AML-193 (cell line): ENCODE measurements at regions not wholly inside any gene's neighbourhood (a gene's known extent, or its start where the extent isn't known, plus 50 kb on each side); places are given as distances from the start of the nearest gene placed in this dataset.
"Not testable (repeated sequence)": the region's sequence is repeated elsewhere in the genome, so short reads cannot be mapped to it uniquely, and the experiment has no call there.

ENCODE experiments used
- DNase-seq, 2 experiments: peaks; one replicate each; lab custom pipeline; 2025; lab: John Stamatoyannopoulos, UW

DNA sequence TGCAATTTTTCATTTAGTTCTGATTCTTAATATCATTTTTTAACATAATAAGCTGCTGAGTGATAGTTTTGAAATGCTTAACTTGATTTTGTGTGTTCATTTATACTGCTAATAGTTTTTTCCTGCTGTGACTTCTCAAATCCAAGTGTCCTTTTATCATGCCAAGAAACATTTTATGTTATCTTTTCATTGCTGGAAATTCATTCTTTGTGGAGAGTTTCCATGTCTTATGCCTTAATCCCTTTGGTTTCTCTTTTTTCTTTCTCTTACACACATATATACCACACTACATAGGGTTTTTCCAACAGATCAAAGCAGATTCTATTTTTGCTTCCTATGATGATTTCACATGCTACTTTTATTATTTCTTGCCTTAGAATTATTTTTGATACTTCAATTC is 981.1 kb downstream of the SLC6A15 start:
- no peak for DNase-seq

DNA sequence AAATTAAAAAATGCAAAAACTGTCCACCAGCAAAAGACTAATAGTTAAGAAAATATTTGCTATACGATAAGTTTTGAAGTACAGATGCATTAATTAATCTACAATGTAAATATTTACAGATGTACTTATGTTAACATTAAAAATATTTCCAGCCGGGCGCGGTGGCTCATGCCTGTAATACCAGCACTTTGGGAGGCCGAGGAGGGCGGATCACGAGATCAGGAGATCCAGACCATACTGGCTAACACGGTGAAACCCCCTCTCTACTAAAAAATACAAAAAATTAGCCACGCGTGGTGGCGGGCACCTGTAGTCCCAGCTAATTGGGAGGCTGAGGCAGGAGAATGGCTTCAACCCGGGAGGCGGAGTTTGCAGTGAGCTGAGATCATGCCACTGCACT is 982.8 kb downstream of the SLC6A15 start:
- not testable (repeated sequence) for DNase-seq

DNA sequence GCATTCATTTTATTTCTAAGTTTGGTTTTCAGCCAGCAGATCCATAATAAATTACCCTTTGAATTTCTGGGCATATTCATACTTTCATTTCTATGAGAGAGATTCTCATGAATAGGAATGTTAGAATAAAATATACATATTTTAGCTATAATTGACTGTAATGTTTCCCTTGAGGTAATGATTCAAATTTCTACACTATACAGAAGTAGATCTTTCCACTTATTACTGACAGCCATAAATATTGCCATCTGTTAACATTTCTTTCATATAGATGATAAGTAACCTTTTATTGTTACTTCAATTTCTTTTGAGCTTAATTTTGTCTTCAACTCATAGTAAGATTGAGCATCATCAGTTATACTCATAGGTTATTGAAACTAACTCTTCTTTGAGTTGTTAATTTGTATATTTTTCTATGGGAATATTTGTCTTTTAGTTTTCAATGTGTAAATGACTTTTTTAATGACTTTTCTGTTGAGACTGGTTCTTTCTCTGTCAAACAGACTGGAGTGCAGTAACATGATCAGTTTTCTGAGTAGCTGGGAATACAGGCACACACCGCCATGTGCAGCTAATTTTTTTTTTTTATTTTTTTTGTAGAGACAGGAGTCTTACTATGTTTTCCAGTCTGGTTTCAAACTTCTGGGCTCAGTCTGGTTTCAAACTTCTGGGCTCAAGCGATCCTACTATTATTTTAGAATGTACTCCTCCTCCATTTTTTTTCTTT is 991.6 kb downstream of the SLC6A15 start:
- no peak for DNase-seq

DNA sequence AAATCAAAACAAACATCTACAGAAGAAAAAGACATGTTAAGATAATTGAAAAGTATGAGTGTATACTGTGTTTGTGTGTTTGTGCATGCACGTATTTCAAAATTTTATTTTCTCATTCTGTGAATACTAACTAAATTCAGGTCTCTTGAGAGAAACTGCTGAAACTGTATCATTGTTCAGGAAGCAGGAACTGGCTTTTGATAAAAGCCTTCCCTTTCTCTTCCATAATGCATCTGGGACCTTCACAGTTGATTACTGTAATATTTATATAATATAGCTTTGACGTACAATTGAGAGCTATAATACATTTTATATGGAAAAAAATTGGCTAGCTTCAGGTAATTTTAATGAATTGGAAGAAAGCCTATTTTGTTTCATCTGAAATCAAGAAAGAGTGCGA is 993.5 kb downstream of the SLC6A15 start:
- no peak for DNase-seq

DNA sequence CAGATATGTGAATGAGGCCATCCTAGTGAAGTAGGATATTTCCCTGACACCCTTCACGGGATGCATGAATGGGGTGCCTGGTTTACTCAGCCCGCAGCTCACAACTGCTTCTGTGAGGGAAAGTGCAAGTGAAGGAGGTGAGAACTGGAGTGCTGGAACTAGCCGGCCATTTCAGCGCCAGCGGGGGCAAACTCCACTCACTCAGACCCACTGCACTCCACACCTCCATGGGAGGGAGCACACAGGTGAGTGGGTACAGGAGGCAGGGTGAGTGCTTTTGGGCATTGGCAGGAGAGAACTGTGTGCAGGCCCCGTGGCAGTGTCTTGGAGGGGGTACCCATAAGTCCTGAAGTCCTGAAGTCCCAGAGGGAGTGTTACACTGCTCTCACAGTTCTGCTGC is 1008.4 kb downstream of the SLC6A15 start:
- no peak for DNase-seq

DNA sequence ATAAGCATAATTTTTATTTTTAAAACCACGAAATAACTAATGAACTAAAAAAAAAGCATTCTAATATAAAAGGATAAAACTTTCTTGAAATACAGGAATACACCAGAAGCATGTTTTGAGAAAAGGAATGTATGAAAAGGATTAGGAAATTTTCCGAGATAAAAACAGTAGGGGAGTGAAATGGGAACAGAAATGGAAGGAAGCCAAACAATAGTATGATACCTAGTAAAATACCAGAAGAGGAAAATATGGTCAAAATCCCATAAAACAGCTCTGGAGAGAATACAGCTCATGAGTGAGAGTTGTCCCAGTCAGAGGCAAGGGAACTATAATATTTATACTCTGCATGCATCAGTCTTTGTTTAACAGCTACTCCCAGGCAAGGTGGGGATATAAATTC is 1016.2 kb downstream of the SLC6A15 start:
- DNase-seq: no peak

DNA sequence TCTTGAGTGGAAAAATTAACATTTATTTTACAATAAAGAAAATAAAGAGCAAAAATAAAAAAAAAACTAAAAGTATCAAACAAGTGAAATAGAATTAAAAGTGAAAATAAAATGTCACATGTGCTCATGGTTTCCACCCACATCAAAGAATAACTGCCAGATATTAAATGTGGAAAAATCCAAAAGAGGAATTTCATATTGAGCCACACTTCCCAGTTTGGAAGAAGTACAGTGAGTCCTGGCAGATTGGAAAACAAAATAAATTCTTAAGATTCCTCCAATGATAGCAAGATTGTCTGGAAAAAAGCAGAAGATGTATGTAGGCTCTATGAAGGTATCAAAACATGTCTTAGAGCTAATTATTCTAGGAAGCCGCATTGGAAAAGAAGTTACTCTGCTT is 1019.5 kb downstream of the SLC6A15 start:
- no peak for DNase-seq

DNA sequence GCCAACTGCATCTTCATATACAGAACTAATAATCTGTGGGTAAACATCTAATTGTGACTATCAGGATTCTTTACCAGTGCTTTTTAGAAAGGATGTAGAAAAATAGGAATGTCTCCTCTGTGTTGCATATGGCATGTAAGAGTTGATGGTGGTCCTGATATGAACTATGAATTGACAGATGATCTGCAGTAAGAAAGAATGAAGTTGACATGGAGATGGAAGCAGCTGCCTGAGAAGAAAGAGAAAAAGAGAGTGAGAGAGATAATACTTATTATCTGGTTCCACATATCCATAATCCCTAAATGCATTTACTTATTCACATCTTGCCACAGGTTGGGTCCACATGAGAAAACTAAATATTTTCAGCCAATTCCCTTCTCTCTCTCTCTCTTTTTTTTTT is 1022.9 kb downstream of the SLC6A15 start:
- DNase-seq: no peak

DNA sequence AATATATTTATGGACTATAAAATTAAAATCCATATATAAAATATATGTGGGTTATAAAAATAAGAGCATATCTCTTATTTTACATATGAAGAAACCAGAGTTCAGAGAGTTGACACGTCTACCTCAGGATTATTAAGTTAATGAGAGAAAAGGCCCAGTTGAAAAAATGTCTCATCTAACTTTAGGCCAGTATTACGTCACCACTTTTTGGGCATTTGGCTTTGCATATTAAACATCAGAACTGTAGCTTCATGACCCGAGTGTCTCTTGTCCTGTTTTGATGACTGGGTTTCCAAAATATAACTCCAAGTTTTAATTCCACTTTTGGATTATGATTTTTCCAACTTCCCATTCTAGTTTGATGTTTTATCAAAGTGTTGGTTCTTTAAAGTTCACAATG is 1026.1 kb downstream of the SLC6A15 start:
- no peak for DNase-seq

DNA sequence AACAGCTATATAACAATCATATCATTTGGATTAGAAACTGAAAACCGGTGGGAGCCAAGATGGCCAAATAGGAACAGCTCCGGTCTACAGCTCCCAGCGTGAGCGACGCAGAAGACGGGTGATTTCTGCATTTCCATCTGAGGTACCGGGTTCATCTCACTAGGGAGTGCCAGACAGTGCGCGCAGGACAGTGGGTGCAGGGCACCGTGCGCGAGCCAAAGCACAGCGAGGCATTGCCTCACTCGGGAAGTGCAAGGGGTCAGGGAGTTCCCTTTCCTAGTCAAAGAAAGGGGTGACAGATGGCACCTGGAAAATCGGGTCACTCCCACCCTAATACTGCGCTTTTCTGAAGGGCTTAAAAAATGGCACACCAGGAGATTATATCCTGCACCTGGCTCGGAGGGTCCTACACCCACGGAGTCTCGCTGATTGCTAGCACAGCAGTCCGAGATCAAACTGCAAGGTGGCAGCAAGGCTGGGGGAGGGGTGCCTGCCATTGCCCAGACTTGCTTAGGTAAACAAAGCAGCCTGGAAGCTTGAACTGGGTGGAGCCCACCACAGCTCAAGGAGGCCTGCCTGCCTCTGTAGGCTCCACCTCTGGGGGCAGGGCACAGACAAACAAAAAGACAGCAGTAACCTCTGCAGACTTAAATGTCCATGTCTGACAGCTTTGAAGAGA is 1041.5 kb downstream of the SLC6A15 start:
- DNase-seq: not testable (repeated sequence)

DNA sequence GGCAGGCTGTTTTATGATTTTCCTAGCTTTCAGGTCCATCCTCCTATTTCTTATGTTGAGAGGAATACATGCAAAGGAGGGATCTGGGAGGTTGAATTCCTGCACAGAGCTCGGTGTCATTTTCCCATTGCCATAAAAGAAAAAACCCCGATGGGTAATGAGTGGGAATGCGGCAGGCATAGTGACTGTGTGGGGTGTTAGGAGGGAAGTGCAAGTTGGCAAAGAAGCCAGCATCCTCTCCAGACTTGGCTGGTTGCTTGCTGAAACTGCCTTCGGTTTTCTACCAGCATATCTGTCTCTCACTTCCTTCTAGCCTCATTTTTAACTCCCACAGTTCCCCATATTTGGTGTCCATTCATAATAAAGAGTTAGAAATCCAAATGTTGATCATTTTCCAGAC is 1046.1 kb downstream of the SLC6A15 start:
- no peak for DNase-seq

DNA sequence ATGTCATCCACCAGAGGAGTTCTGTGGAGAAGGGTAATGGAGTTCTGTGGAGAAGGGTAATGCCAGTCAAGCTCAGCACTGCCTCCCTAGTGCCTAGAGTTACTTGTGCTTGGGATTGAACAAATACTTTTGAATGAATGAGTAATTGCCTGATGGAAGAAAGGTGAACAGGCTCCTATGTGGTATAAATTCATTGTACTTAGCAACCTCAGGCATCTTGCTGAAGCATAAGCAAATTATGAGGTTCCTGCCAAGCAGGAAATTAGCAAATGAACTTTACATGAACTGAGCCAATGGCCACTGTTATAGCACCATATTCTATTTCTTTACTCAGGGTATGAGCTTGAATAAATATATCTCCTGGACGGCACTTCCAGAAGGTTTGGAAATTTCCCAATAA is 1047.2 kb downstream of the SLC6A15 start:
- no peak for DNase-seq

DNA sequence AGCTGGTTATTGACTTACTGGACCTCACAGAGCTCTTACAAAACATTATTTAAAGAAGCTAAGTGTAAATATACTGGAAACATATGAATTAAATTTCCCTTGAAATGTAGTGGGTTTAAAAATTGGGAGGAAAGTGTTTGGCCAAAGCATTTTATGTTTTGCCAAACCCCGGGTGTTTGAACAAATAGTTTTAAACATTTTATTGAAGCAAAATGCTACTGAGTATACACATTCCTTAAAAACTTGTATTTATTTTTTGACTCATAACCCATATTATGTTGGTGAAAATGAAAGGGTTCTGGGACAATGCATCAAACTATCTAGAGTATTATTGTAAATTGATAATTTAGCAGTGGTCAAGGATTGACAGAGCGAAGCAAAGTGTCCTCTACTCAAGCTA is 1048.5 kb downstream of the SLC6A15 start:
- no peak for DNase-seq

DNA sequence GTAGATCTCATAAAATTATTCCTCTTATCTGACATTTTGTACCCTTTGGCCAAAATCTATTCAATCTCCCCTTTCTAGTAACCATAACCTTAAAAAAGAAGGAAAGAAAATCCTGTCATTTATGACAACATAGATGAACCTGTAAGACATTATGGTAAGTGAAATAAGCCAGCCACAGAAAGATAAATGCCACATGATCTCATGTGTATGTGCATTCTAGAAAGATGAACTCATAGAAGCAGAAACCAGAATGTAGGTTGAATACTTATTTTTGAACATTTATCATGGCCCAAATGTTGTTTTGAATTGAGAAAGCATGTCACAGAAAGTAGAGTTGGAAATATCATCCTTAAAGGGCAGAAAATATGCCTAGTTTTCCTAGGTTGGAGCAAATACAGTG is 1053.6 kb downstream of the SLC6A15 start:
- DNase-seq: no peak

DNA sequence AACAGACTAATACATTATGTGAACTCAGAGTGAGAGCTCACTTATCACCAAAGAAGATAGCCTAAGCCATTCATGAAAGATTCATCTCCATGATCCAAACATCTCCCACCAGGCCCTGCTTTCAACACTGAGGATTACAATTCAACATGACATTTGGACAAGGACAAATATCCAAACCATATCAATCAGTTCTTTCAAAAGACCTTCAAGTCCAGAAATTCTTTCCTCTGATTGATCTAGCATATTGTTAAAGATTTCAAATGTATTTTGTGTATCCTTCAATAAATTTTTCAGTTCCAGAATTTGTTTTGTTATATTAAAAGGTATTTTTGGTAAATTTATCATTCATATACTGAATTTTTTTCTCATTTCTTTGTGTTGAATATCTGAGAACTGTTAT is 1055.8 kb downstream of the SLC6A15 start:
- no peak for DNase-seq

DNA sequence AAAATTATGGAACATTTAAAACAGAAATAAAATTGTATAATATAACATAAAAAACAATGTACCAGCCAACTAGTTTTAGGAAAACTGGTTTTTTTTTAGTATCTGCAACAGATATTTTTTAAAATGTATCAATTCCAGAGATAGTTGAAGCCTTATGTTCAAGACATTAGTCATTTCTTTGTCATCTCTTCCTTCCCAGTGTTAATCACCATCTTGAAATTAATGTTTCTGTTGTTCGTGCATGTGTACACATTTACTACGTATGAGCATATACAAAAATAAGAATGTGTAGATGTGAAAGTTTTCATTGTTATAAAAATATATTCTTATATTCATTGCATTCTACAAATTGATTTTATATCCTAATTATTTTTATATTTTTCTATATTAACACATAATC is 1062.1 kb downstream of the SLC6A15 start:
- no peak for DNase-seq

DNA sequence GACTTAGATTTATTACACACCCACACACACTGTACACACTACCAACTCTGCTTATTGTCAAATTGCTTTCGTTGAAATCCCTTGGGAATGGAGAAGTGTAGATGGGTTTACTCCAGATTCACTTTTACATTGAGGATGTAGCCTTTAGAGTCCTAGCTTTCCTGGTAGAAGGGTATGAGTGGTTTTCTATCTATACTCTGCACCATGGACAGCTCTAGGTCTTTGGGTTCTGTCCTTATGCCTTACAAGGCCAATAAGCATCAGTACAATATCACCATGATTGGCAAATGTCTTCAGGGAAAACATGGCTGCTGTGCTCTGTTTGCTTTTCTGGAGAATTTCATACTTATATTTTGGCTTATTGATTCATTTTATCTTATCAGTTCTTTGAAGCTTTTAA is 1063.9 kb downstream of the SLC6A15 start:
- DNase-seq: no peak

DNA sequence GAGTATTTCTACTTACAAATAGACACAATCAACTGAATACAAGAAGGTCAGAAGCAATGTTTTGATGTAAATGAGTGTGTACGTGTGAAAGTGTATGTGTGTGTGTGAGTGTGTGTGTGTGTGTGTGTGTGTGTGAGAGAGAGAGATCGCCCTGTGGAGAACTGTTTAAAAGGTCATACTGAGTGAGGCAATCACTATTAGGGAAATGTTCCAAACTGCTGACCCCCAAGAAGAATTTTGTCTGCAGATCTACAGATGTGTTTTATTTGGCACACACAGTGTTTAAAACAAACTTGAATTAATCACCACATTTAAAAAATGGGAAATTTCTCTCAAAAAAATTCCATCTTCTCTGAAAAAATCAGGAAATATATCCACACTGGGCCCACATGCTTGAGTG is 1069.1 kb downstream of the SLC6A15 start:
- DNase-seq: no peak

DNA sequence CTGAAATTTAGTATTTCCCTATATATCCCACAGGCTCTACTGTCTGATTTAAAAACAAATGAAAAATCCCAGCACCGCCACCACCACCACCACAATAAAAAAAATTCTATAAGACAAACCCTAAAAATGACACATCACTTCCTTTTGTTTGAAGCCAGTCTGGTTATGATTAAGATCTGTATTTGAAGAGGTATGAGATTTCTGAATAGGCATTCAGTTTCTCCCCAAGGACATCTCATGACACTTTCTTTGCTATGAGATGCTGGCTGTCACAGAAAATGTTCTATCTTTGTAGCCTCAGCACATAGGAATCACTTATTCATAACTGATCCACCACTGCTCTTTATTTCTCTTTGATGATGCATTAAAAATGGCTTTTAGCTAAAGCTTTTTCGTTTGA is 1071.0 kb downstream of the SLC6A15 start:
- no peak for DNase-seq

DNA sequence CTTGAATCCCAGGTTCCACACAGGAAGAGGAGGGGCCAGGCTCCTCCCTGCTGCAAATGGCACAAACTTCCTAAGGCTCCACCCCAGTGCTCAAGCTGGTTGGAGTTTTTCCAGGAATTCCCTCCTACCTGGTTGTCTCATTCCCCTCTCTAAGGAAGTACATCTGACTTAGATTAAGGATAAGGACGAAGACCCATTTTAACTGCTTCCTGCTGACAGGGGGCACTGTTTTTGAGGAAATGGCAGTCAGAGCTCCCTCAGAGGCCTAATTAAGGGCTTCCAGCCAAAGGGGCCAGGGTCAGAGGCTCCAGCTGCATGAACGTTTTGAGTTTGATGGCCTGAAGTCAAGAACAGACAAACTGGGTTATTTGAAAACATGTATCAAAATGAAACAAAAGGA is 1084.7 kb downstream of the SLC6A15 start:
- DNase-seq: no peak

DNA sequence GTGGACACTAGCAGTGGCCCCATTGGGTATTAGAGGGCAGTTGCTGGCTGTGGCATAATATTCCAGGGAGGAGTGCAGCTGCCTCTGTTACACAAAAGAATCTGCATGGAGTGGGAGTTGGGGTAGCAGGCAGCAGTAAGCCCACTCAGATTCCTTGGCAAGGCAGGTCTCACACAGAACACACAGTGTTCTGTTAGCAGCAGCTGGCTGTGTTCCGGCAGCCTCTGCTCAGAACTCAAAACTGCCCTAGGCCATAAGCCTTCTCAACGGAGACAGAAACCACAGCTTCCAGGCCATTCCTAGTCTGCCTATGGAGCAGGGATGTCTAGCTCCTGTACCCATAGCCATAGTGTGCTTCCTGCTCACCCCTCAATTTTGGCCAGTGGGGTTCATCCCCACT is 1085.4 kb downstream of the SLC6A15 start:
- no peak for DNase-seq

DNA sequence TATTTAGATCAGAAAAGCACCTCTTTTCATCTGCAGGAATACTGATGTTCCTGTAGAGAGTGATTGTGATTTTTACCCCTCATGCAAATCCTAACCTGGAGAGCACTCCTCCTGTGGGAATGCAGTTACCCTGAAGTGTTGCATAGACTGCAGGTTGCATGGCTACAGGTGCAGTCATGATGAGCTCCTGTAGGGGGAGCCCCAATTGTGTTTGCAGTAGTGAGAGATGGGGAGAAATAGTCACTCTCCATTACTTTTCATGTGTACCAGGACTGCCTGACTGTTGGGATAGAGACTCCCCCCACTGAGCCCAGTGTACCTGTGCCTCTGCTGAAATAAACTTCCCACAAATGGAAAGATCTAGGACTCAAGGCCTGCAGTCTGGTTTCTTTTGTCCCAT is 1086.5 kb downstream of the SLC6A15 start:
- DNase-seq: peak; percentile 14 to 20

DNA sequence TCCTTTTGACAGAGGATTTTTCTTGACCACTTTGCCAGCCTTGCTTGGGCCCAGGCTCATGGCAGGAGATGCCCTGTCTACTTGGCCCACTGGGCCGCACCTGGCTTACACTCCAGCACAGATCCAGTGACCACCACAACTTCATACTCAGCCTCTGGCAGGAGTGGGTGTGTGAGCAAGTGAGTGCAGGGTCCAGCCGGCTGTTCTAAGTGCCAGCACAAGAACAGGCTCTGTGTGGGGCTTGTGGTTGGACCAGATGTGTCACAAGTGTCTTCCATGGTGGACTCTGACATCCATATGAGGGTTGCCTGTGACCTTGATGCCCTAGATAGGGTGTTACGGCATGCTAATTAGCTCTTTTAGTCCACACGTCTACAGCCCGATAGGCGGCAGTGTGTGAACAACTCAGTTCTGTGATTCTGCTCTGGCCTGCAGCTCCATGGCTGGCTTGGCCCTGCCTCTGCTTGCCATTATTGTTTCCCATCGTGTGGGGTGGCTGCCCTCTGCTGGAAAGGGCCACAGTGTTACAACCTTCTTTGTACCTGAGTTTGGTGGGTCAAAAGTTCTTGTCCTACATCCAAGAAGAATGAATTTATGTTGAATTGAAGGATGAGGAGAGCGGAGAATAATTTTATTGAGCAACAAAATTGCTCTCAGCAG is 1089.1 kb downstream of the SLC6A15 start:
- peak; percentile 38 to 45 for DNase-seq
